ENCODE measurements at regions not wholly inside any gene's neighbourhood (a gene's known extent, or its start where the extent isn't known, plus 50 kb on each side); places are given as distances from the start of the nearest gene placed in this dataset.

GRCh38 chr2:158049129-158049855 is 52.4 kb upstream of the UPP2 start:
- DNase-seq: no peak

- no peak for DNase-seq
Observed at GRCh38 chr2:158048327-158048726, 53.3 kb upstream of the UPP2 start.

GRCh38 chr2:158047156-158047611 is 54.5 kb upstream of the UPP2 start:
- DNase-seq: no peak

GRCh38 chr2:158046121-158046880 is 55.4 kb upstream of the UPP2 start:
- no peak for DNase-seq

GRCh38 chr2:158045362-158045761 is 56.3 kb upstream of the UPP2 start:
- DNase-seq: no peak

- DNase-seq: peak; percentile 31
Observed at GRCh38 chr2:158043181-158043948, 58.3 kb upstream of the UPP2 start.

- no peak for DNase-seq
Observed at GRCh38 chr2:158042666-158043065, 59.0 kb upstream of the UPP2 start.

GRCh38 chr2:158042245-158042644 is 59.4 kb upstream of the UPP2 start:
- DNase-seq: no peak

- DNase-seq: no peak
Observed at GRCh38 chr2:158041400-158041799, 60.3 kb upstream of the UPP2 start.

- DNase-seq: no peak
Observed at GRCh38 chr2:158038901-158039300, 62.8 kb upstream of the UPP2 start.

- peak; percentile 81 for DNase-seq
Observed at GRCh38 chr2:158034198-158034866, 67.3 kb upstream of the UPP2 start.

- DNase-seq: no peak
Observed at GRCh38 chr2:158031371-158031770, 70.3 kb upstream of the UPP2 start.

- no peak for DNase-seq
Observed at GRCh38 chr2:158025255-158025996, 76.2 kb upstream of the UPP2 start.

- DNase-seq: peak; percentile 53
Observed at GRCh38 chr2:158024288-158024898, 77.3 kb upstream of the UPP2 start.

- no peak for DNase-seq
Observed at GRCh38 chr2:158022888-158023287, 78.8 kb upstream of the UPP2 start.

GRCh38 chr2:158021226-158021625 is 80.5 kb upstream of the UPP2 start:
- DNase-seq: no peak

GRCh38 chr2:158015428-158016076 is 86.1 kb upstream of the UPP2 start:
- no peak for DNase-seq

GRCh38 chr2:158013891-158014290 is 87.8 kb upstream of the UPP2 start:
- DNase-seq: no peak

- DNase-seq: no peak
Observed at GRCh38 chr2:158011055-158011771, 90.5 kb upstream of the UPP2 start.

GRCh38 chr2:158009399-158009798 is 92.3 kb upstream of the UPP2 start:
- no peak for DNase-seq
